Loucy (cell line): ENCODE measurements at regions not wholly inside any gene's neighbourhood (a gene's known extent, or its start where the extent isn't known, plus 50 kb on each side); places are given as distances from the start of the nearest gene placed in this dataset.

Experiments used
- H2AFZ ChIP-seq: fragments of 200-600 bp; sonication (generic); 2 replicates; pipeline ENCODE4 v1.6.0; 2016; ENCODE audit warnings: antibody characterized with exemption, mild to moderate bottlenecking, low read length, moderate library complexity
- H3F3A ChIP-seq: fragments of 200-600 bp; 2 replicates; pipeline ENCODE4 v1.6.0; 2016; ENCODE audit warnings: antibody characterized with exemption, low read depth, mild to moderate bottlenecking
- H3K27me3 ChIP-seq: fragments of 200-600 bp; sonication (generic); 2 replicates; pipeline ENCODE4 v1.6.1; 2014; ENCODE audit warnings: low read length, mild to moderate bottlenecking; ENCODE audit not compliant: insufficient read depth, poor library complexity, severe bottlenecking
- H3K36me3 ChIP-seq: fragments of 200-600 bp; sonication (generic); 2 replicates; pipeline ENCODE4 v1.6.1; 2016; ENCODE audit warnings: low read length; ENCODE audit not compliant: insufficient read depth
- H3K4me1 ChIP-seq: fragments of 200-600 bp; sonication (generic); 2 replicates; pipeline ENCODE4 v1.5.1; 2014; ENCODE audit warnings: low read length, mild to moderate bottlenecking; ENCODE audit not compliant: insufficient read depth, poor library complexity, severe bottlenecking
- H3K4me2 ChIP-seq: fragments of 200-600 bp; sonication (generic); 2 replicates; pipeline ENCODE4 v1.6.0; 2014; ENCODE audit warnings: antibody characterized with exemption, low read length, low read depth, mild to moderate bottlenecking; ENCODE audit not compliant: poor library complexity, severe bottlenecking
- H3K4me3 ChIP-seq: fragments of 200-600 bp; sonication (generic); 2 replicates; pipeline ENCODE4 v1.5.1; 2014; ENCODE audit warnings: low read length, mild to moderate bottlenecking, mixed read lengths; ENCODE audit not compliant: poor library complexity, severe bottlenecking
- H3K79me2 ChIP-seq: fragments of 200-600 bp; sonication (generic); 2 replicates; pipeline ENCODE4 v1.6.1; 2014; ENCODE audit warnings: low read length; ENCODE audit not compliant: insufficient read depth
- H3K9ac ChIP-seq: fragments of 200-600 bp; sonication (generic); 2 replicates; pipeline ENCODE4 v1.6.0; 2014; ENCODE audit warnings: mild to moderate bottlenecking, low read depth, low read length, moderate library complexity; ENCODE audit not compliant: poor library complexity, severe bottlenecking
- H3K9me2 ChIP-seq: fragments of 200-600 bp; sonication (generic); replicated peaks from 2 replicates; pipeline ENCODE4 v1.6.1; 2016; ENCODE audit warnings: low read depth, low read length, mixed read lengths
- H3K9me3 ChIP-seq: fragments of 200-600 bp; sonication (generic); 2 replicates; pipeline ENCODE4 v1.6.1; 2014; ENCODE audit warnings: mild to moderate bottlenecking, antibody characterized with exemption, low read length, low read depth; ENCODE audit not compliant: insufficient read depth
- H4K20me1 ChIP-seq: fragments of 200-600 bp; sonication (generic); 2 replicates; pipeline ENCODE4 v1.6.0; 2014; ENCODE audit warnings: antibody characterized with exemption, low read length, mild to moderate bottlenecking; ENCODE audit not compliant: insufficient read depth, poor library complexity, severe bottlenecking
- EZH2phosphoT487 ChIP-seq: fragments of 200-600 bp; IDR thresholded peaks from 2 replicates; pipeline ENCODE4 v1.6.1; 2018; ENCODE audit warnings: antibody characterized with exemption, mild to moderate bottlenecking, moderate library complexity, borderline replicate concordance
- TF ChIP-seq, protein P1 (sequence below): fragments of 200-600 bp; sonication (generic); conservative IDR thresholded peaks from 2 replicates; pipeline ENCODE4 v1.5.1; 2014; ENCODE audit warnings: mild to moderate bottlenecking, antibody characterized with exemption, low read length

- Histone ChIP-seq H3F3A (no peaks in the 10 kb centered on the region), H3K9me3 (no peaks in the 10 kb centered on the region), H2AFZ (no peak overlapping the region), H3K4me2 (no peak overlapping the region), H3K27me3 (no peaks in the 10 kb centered on the region), H3K4me1 (no peaks in the 10 kb centered on the region), H3K9ac (no peak overlapping the region), H3K36me3 (no peaks in the 10 kb centered on the region), H4K20me1 (no peaks in the 10 kb centered on the region), H3K9me2 (no peaks in the 10 kb centered on the region), H3K79me2 (no peaks in the 10 kb centered on the region), H3K4me3 (no peak overlapping the region)
- TF ChIP-seq EZH2phosphoT487, result no peak
- TF ChIP-seq, protein P1, sequence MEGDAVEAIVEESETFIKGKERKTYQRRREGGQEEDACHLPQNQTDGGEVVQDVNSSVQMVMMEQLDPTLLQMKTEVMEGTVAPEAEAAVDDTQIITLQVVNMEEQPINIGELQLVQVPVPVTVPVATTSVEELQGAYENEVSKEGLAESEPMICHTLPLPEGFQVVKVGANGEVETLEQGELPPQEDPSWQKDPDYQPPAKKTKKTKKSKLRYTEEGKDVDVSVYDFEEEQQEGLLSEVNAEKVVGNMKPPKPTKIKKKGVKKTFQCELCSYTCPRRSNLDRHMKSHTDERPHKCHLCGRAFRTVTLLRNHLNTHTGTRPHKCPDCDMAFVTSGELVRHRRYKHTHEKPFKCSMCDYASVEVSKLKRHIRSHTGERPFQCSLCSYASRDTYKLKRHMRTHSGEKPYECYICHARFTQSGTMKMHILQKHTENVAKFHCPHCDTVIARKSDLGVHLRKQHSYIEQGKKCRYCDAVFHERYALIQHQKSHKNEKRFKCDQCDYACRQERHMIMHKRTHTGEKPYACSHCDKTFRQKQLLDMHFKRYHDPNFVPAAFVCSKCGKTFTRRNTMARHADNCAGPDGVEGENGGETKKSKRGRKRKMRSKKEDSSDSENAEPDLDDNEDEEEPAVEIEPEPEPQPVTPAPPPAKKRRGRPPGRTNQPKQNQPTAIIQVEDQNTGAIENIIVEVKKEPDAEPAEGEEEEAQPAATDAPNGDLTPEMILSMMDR, result no peak
These were observed 628.3 kb downstream of the NUP35 start for GRCh38 chr2:183752571-183752970.

GRCh38 chr2:183759033-183759432 lies 634.8 kb downstream of the NUP35 start:
- Histone ChIP-seq H4K20me1 (no peaks in the 10 kb centered on the region), H3K4me2 (no peak overlapping the region), H3F3A (no peaks in the 10 kb centered on the region), H3K9me2 (no peaks in the 10 kb centered on the region), H3K36me3 (no peaks in the 10 kb centered on the region), H3K4me3 (no peak overlapping the region), H3K27me3 (no peaks in the 10 kb centered on the region), H2AFZ (no peak overlapping the region), H3K4me1 (no peaks in the 10 kb centered on the region), H3K9ac (no peak overlapping the region), H3K79me2 (no peaks in the 10 kb centered on the region), H3K9me3 (no peaks in the 10 kb centered on the region)
- TF ChIP-seq EZH2phosphoT487, result no peak
- TF ChIP-seq, protein P1, result no peak

- H3K9me2 ChIP-seq, result no peaks in the 10 kb centered on the region
- TF ChIP-seq, protein P1, result no peak
- TF ChIP-seq EZH2phosphoT487, result no peak
These were observed 649.5 kb downstream of the NUP35 start for GRCh38 chr2:183773775-183774174.

More at GRCh38 chr2:183773775-183774174, 649.5 kb downstream of the NUP35 start:
- Histone ChIP-seq H3K4me1 (no peaks in the 10 kb centered on the region), H3K9me3 (no peaks in the 10 kb centered on the region), H3K27me3 (no peaks in the 10 kb centered on the region), H2AFZ (no peak overlapping the region), H3K79me2 (no peaks in the 10 kb centered on the region), H3K4me3 (no peak overlapping the region), H4K20me1 (no peaks in the 10 kb centered on the region), H3F3A (no peaks in the 10 kb centered on the region), H3K9ac (no peak overlapping the region), H3K36me3 (no peaks in the 10 kb centered on the region), H3K4me2 (no peak overlapping the region)
